DND-41 (cell line): ENCODE measurements at regions not wholly inside any gene's neighbourhood (a gene's known extent, or its start where the extent isn't known, plus 50 kb on each side); places are given as distances from the start of the nearest gene placed in this dataset.

Source experiments
- ATAC-seq: fragments of 200-7000 bp; cut with Tn5 transposase; 3 replicates; pipeline ENCODE4 v1.9.1; 2021; ENCODE audit warnings: low read depth; ENCODE audit not compliant: insufficient read depth
- DNase-seq: peaks from one replicate; pipeline ENCODE4 v3.0.0-alpha.2; 2020
- H2AFZ ChIP-seq: 2 replicates; pipeline ENCODE4 v1.6.0; 2012; ENCODE audit warnings: low read depth, low read length
- H3K27ac ChIP-seq: 2 replicates; pipeline ENCODE4 v1.5.1; 2012; ENCODE audit warnings: low read length, inconsistent platforms
- H3K27me3 ChIP-seq: fragments of 200-600 bp; sonication (generic); 2 replicates; pipeline ENCODE4 v1.6.0; 2012; ENCODE audit warnings: low read length, mild to moderate bottlenecking, inconsistent platforms; ENCODE audit not compliant: insufficient read depth, poor library complexity
- H3K36me3 ChIP-seq: 2 replicates; pipeline ENCODE4 v1.5.1; 2012; ENCODE audit warnings: low read length, inconsistent platforms; ENCODE audit not compliant: insufficient read depth
- H3K4me1 ChIP-seq: 2 replicates; pipeline ENCODE4 v1.5.1; 2012; ENCODE audit warnings: mild to moderate bottlenecking, low read length; ENCODE audit not compliant: insufficient read depth
- H3K4me2 ChIP-seq: 2 replicates; pipeline ENCODE4 v1.6.0; 2012; ENCODE audit warnings: mild to moderate bottlenecking, moderate library complexity, low read length, inconsistent platforms; ENCODE audit not compliant: insufficient read depth
- H3K4me3 ChIP-seq, 2 experiments: fragments of 200-600 bp in 1 of 2; shearing (Covaris generic) in 1 of 2; 2 replicates each; pipeline ENCODE4 v1.5.1; 2012 to 2016; ENCODE audit warnings: inconsistent platforms in 2 of 2, low read length in 2 of 2, mild to moderate bottlenecking in 2 of 2, low read depth in 1 of 2, moderate library complexity in 1 of 2
- H3K79me2 ChIP-seq: 2 replicates; pipeline ENCODE4 v1.6.0; 2012; ENCODE audit warnings: low read length, inconsistent platforms; ENCODE audit not compliant: insufficient read depth
- H3K9ac ChIP-seq: 2 replicates; pipeline ENCODE4 v1.6.0; 2012; ENCODE audit warnings: low read depth, mild to moderate bottlenecking, inconsistent platforms, low read length, moderate library complexity
- H3K9me3 ChIP-seq: 2 replicates; pipeline ENCODE4 v1.5.1; 2012; ENCODE audit warnings: low read length, moderate library complexity, mild to moderate bottlenecking, inconsistent platforms; ENCODE audit not compliant: insufficient read depth, severe bottlenecking
- H4K20me1 ChIP-seq: 2 replicates; pipeline ENCODE4 v1.6.0; 2012; ENCODE audit warnings: low read length; ENCODE audit not compliant: insufficient read depth
- EZH2 ChIP-seq: IDR thresholded peaks from 3 replicates; pipeline ENCODE4 v1.6.1; 2012; ENCODE audit warnings: borderline replicate concordance, low read depth, mild to moderate bottlenecking, moderate library complexity, low read length, inconsistent platforms; ENCODE audit not compliant: severe bottlenecking
- TF ChIP-seq, protein P1 (sequence below): IDR thresholded peaks from 2 replicates; pipeline ENCODE4 v1.5.1; 2012; ENCODE audit warnings: borderline replicate concordance, low read length, moderate library complexity, mild to moderate bottlenecking; ENCODE audit not compliant: poor library complexity, severe bottlenecking; ENCODE audit errors: extremely low read depth

DNA sequence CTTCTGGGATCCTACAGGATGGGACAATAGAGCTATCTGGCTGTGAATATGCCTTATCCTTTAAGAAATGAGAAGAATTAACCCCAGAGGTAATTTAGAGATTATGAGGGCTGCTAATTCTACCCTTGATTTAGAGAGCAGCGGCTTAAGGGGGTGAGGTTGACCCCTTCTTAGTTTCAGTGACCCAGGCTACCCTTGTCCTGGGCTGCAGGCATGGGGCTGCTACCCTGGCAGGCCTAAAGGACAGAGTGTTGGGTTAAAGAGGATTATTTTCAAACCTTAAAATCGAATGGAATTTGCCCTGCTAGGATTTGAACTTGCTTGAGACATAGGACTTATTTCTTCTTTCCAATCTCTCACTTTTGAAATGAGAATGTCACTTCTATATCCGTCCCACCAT lies 1343.4 kb downstream of the HACE1 start:
- TF ChIP-seq EZH2, result no peak
- TF ChIP-seq, protein P1, sequence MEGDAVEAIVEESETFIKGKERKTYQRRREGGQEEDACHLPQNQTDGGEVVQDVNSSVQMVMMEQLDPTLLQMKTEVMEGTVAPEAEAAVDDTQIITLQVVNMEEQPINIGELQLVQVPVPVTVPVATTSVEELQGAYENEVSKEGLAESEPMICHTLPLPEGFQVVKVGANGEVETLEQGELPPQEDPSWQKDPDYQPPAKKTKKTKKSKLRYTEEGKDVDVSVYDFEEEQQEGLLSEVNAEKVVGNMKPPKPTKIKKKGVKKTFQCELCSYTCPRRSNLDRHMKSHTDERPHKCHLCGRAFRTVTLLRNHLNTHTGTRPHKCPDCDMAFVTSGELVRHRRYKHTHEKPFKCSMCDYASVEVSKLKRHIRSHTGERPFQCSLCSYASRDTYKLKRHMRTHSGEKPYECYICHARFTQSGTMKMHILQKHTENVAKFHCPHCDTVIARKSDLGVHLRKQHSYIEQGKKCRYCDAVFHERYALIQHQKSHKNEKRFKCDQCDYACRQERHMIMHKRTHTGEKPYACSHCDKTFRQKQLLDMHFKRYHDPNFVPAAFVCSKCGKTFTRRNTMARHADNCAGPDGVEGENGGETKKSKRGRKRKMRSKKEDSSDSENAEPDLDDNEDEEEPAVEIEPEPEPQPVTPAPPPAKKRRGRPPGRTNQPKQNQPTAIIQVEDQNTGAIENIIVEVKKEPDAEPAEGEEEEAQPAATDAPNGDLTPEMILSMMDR, result no peak
- H3K27me3 ChIP-seq, result no peaks in the 10 kb centered on the region
- H3K9me3 ChIP-seq, result no peaks in the 10 kb centered on the region
- no peak overlapping the region for H3K4me2 ChIP-seq
- H4K20me1 ChIP-seq, result no peaks in the 10 kb centered on the region
- DNase-seq (no peak), ATAC-seq (no peak)
- no peak overlapping the region for H2AFZ ChIP-seq
- H3K4me3 ChIP-seq, result no peak overlapping the region
- no peak overlapping the region for H3K27ac ChIP-seq
- H3K4me1 ChIP-seq, result no peaks in the 10 kb centered on the region
- no peak overlapping the region for H3K9ac ChIP-seq
- H3K79me2 ChIP-seq, result no peaks in the 10 kb centered on the region
- H3K36me3 ChIP-seq, result no peaks in the 10 kb centered on the region

DNA sequence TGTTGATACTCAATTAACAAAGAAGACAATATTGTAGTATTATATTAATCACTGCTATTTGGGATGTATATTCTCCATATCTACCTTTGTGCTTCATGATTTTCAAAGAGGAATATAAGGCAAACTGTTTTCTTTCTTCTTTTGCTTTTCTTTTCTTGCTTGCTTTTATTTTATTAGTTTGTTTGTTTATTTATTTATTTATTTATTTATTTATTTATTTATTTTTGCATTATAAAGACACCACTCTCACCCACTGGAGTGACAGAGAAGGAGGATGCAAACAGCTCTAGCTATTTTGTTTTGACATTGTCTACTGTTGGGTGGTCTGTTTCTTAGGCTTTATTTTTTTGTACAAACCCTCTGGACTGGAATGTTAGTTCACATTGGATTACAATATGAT lies 1352.7 kb downstream of the HACE1 start:
- H3K4me3 ChIP-seq, result no peak overlapping the region
- TF ChIP-seq, protein P1, result no peak
- no peak for TF ChIP-seq EZH2
- no peak for ATAC-seq
- no peak overlapping the region for H3K4me2 ChIP-seq
- H3K4me1 ChIP-seq, result no peaks in the 10 kb centered on the region
- no peaks in the 10 kb centered on the region for H3K79me2 ChIP-seq
- no peaks in the 10 kb centered on the region for H3K36me3 ChIP-seq
- no peak overlapping the region for H2AFZ ChIP-seq
- DNase-seq, result no peak
- H3K27ac ChIP-seq, result no peak overlapping the region
- H3K27me3 ChIP-seq, result no peaks in the 10 kb centered on the region
- H3K9ac ChIP-seq, result no peak overlapping the region
- no peaks in the 10 kb centered on the region for H3K9me3 ChIP-seq
- H4K20me1 ChIP-seq, result no peaks in the 10 kb centered on the region

DNA sequence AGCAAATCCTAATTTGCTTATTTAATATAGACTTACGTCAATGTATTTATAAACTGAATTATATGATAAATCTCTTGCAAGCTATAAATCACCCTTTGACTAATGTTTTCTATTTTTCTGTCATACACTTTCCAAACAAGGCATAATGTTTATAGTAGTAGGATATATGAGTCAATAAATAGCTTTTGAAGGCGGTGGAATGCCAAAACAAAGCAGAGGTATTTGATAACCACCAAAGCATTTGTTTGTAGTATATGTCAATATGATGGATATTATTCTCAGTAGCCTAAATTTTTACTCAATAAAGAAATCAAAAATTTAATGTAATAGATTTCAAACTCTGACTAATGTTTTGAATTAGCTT lies 1354.6 kb downstream of the HACE1 start:
- Histone ChIP-seq H3K4me2 (no peak overlapping the region), H3K4me3 (no peak overlapping the region), H3K9ac (no peak overlapping the region), H3K36me3 (no peaks in the 10 kb centered on the region), H3K27ac (no peak overlapping the region), H3K79me2 (no peaks in the 10 kb centered on the region), H3K9me3 (no peaks in the 10 kb centered on the region), H2AFZ (no peak overlapping the region), H4K20me1 (no peaks in the 10 kb centered on the region), H3K27me3 (no peaks in the 10 kb centered on the region), H3K4me1 (no peaks in the 10 kb centered on the region)
- ATAC-seq (no peak), DNase-seq (no peak)
- no peak for TF ChIP-seq EZH2
- TF ChIP-seq, protein P1, result no peak
